ENCODE measurements at regions not wholly inside any gene's neighbourhood (a gene's known extent, or its start where the extent isn't known, plus 50 kb on each side); places are given as distances from the start of the nearest gene placed in this dataset.

DNA sequence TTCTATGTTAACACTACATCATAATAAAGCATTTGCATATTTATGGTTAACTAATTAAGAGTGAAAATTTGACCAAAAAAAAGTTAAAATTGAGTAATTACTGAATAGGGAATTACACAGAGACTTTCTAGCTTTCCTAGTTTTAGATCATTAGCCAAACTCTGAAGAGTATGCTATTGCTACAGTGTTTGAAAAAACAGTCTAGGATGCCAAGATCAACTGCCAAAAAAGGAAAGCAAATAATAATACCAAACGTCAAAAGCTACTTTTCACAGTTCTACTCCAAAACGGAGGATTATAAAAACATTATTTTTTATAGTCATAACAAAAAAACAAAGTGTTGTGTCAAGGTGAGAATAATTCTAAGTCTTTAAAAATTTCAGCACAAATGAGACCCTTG is 359.8 kb upstream of the CTSO start:
- TF ChIP-seq, protein P1, sequence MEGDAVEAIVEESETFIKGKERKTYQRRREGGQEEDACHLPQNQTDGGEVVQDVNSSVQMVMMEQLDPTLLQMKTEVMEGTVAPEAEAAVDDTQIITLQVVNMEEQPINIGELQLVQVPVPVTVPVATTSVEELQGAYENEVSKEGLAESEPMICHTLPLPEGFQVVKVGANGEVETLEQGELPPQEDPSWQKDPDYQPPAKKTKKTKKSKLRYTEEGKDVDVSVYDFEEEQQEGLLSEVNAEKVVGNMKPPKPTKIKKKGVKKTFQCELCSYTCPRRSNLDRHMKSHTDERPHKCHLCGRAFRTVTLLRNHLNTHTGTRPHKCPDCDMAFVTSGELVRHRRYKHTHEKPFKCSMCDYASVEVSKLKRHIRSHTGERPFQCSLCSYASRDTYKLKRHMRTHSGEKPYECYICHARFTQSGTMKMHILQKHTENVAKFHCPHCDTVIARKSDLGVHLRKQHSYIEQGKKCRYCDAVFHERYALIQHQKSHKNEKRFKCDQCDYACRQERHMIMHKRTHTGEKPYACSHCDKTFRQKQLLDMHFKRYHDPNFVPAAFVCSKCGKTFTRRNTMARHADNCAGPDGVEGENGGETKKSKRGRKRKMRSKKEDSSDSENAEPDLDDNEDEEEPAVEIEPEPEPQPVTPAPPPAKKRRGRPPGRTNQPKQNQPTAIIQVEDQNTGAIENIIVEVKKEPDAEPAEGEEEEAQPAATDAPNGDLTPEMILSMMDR (conservative IDR thresholded peaks at IDR 0.05; ENCODE audit: low read length) = no peak
- no peak for TF ChIP-seq EZH2phosphoT487 (IDR thresholded peaks at IDR 0.05; ENCODE audit: borderline replicate concordance, low read depth, low read length)

Measured in OCI-LY7 (cell line).